OCI-LY7 (cell line): ENCODE measurements at regions not wholly inside any gene's neighbourhood (a gene's known extent, or its start where the extent isn't known, plus 50 kb on each side); places are given as distances from the start of the nearest gene placed in this dataset.

Experiments used
- BruUV-seq: library from RNA; stranded (reverse); fragments of 400-500 nt; replicated peaks from 2 replicates; lab custom pipeline; 2021; lab: Mats Ljungman, UMichigan
- CTCF ChIA-PET: fragments of 300-600 bp; sonication (Branson Sonifier 250); formaldehyde crosslinking; loops from one replicate; lab custom pipeline; 2022; ENCODE audit warnings: antibody characterized with exemption; ENCODE audit not compliant: unreplicated experiment; lab: Charles Lee
- POLR2A ChIA-PET: fragments of 300-600 bp; sonication (Branson Sonifier 250); formaldehyde crosslinking; loops from one replicate; lab custom pipeline; 2022; ENCODE audit warnings: antibody characterized with exemption; lab: Charles Lee
- DNase-seq: peaks from one replicate; pipeline ENCODE4 v3.0.0-alpha.2; 2015; ENCODE audit warnings: low spot score
- H2AFZ ChIP-seq: fragments of 200-600 bp; sonication (generic), shearing (Covaris generic); 2 replicates; pipeline ENCODE4 v1.6.1; 2014; ENCODE audit warnings: mild to moderate bottlenecking, antibody characterized with exemption, low read length, moderate library complexity
- H3K27ac ChIP-seq: fragments of 200-600 bp; sonication (generic); 2 replicates; pipeline ENCODE4 v1.5.1; 2014; ENCODE audit warnings: mixed run types, low read depth, mild to moderate bottlenecking, moderate library complexity, low read length, inconsistent platforms; ENCODE audit not compliant: poor library complexity, severe bottlenecking
- H3K36me3 ChIP-seq: fragments of 200-600 bp; sonication (generic); 2 replicates; pipeline ENCODE4 v1.6.1; 2014; ENCODE audit warnings: mild to moderate bottlenecking, antibody characterized with exemption, low read length, moderate library complexity, mixed read lengths; ENCODE audit not compliant: insufficient read depth
- H3K4me1 ChIP-seq: fragments of 200-600 bp; sonication (generic); 2 replicates; pipeline ENCODE4 v1.5.1; 2014; ENCODE audit warnings: mild to moderate bottlenecking, low read length; ENCODE audit not compliant: insufficient read depth, poor library complexity, severe bottlenecking
- H3K4me2 ChIP-seq: fragments of 200-600 bp; sonication (generic); 2 replicates; pipeline ENCODE4 v1.6.1; 2014; ENCODE audit warnings: mild to moderate bottlenecking, low read length
- H3K4me3 ChIP-seq: fragments of 200-600 bp; sonication (generic); 2 replicates; pipeline ENCODE4 v1.5.1; 2014; ENCODE audit warnings: mild to moderate bottlenecking, low read depth, low read length; ENCODE audit not compliant: poor library complexity, severe bottlenecking
- H3K79me2 ChIP-seq: fragments of 200-600 bp; sonication (generic); 2 replicates; pipeline ENCODE4 v1.6.1; 2016; ENCODE audit warnings: low read depth, mild to moderate bottlenecking, low read length, moderate library complexity, mixed read lengths; ENCODE audit not compliant: insufficient read depth
- H3K9me2 ChIP-seq: fragments of 200-600 bp; sonication (generic); 2 replicates; pipeline ENCODE4 v1.6.1; 2016; ENCODE audit warnings: mild to moderate bottlenecking, low read length, mixed read lengths; ENCODE audit not compliant: insufficient read depth
- H3K9me3 ChIP-seq: fragments of 200-600 bp; sonication (generic); 2 replicates; pipeline ENCODE4 v1.6.1; 2014; ENCODE audit warnings: mild to moderate bottlenecking, mixed run types, low read length, mixed read lengths
- H4K20me1 ChIP-seq: fragments of 200-600 bp; sonication (generic); 2 replicates; pipeline ENCODE4 v1.6.1; 2014; ENCODE audit warnings: mild to moderate bottlenecking, antibody characterized with exemption, low read length, moderate library complexity, mixed read lengths; ENCODE audit not compliant: insufficient read depth
- CTCF ChIP-seq: fragments of 200-600 bp; sonication (generic); conservative IDR thresholded peaks from 2 replicates; pipeline ENCODE4 v1.5.1; 2014; ENCODE audit warnings: mild to moderate bottlenecking, antibody characterized with exemption, low read length, moderate library complexity, mixed read lengths
- EZH2phosphoT487 ChIP-seq: fragments of 200-600 bp; sonication (generic); IDR thresholded peaks from 2 replicates; pipeline ENCODE4 v1.6.1; 2018; ENCODE audit warnings: low read depth, borderline replicate concordance, mild to moderate bottlenecking, mixed run types, antibody characterized with exemption, low read length, moderate library complexity, mixed read lengths
- intact Hi-C: fragments of 100-400 bp; cut with micrococcal nuclease; formaldehyde crosslinking; loops from one replicate; pipeline ENCODE4 v1.10.0; 2022; ENCODE audit not compliant: unreplicated experiment

- Histone ChIP-seq H3K4me2 (no peak overlapping the region), H3K4me3 (no peak overlapping the region), H3K79me2 (no peaks in the 10 kb centered on the region), H3K9me2 (no peaks in the 10 kb centered on the region), H3K9me3 (no peaks in the 10 kb centered on the region), H3K4me1 (no peaks in the 10 kb centered on the region), H2AFZ (no peak overlapping the region), H4K20me1 (no peaks in the 10 kb centered on the region), H3K27ac (no peak overlapping the region), H3K36me3 (no peaks in the 10 kb centered on the region)
- BruUV-seq: no TSS peak
- ChIA-PET CTCF (no interaction called here), POLR2A (no interaction called here)
- intact Hi-C loops: no loop called here
- TF ChIP-seq CTCF (no peak), EZH2phosphoT487 (no peak)
- no peak for DNase-seq
These were observed 150.1 kb downstream of the C12orf50 start for GRCh38 chr12:87879141-87879540.

GRCh38 chr12:87870493-87871460, 158.4 kb downstream of the C12orf50 start:
- H3K27ac ChIP-seq: no peak overlapping the region
- no peak overlapping the region for H3K4me2 ChIP-seq
- ChIA-PET CTCF (no interaction called here), POLR2A (no interaction called here)
- TF ChIP-seq CTCF (no peak), EZH2phosphoT487 (no peak)
- no peak overlapping the region for H3K4me3 ChIP-seq
- no peaks in the 10 kb centered on the region for H4K20me1 ChIP-seq
- no peaks in the 10 kb centered on the region for H3K9me3 ChIP-seq
- no peaks in the 10 kb centered on the region for H3K9me2 ChIP-seq
- no peak overlapping the region for H2AFZ ChIP-seq
- no peak for DNase-seq
- intact Hi-C loops: no loop called here
- no peaks in the 10 kb centered on the region for H3K36me3 ChIP-seq
- no peaks in the 10 kb centered on the region for H3K4me1 ChIP-seq
- H3K79me2 ChIP-seq: no peaks in the 10 kb centered on the region
- BruUV-seq: no TSS peak

- Histone ChIP-seq H3K9me3 (no peaks in the 10 kb centered on the region), H2AFZ (no peak overlapping the region), H4K20me1 (no peaks in the 10 kb centered on the region), H3K4me3 (no peak overlapping the region), H3K4me2 (no peak overlapping the region), H3K27ac (no peak overlapping the region), H3K79me2 (no peaks in the 10 kb centered on the region), H3K9me2 (no peaks in the 10 kb centered on the region), H3K4me1 (no peaks in the 10 kb centered on the region), H3K36me3 (no peaks in the 10 kb centered on the region)
- TF ChIP-seq EZH2phosphoT487: no peak
- TF ChIP-seq CTCF: no peak
- BruUV-seq: no TSS peak
- CTCF ChIA-PET: no interaction called here
- no peak for DNase-seq
- intact Hi-C loops: no loop called here
- POLR2A ChIA-PET: no interaction called here
These were observed 159.1 kb downstream of the C12orf50 start for GRCh38 chr12:87870061-87870460.
